ENCODE measurements at regions not wholly inside any gene's neighbourhood (a gene's known extent, or its start where the extent isn't known, plus 50 kb on each side); places are given as distances from the start of the nearest gene placed in this dataset.

DNA sequence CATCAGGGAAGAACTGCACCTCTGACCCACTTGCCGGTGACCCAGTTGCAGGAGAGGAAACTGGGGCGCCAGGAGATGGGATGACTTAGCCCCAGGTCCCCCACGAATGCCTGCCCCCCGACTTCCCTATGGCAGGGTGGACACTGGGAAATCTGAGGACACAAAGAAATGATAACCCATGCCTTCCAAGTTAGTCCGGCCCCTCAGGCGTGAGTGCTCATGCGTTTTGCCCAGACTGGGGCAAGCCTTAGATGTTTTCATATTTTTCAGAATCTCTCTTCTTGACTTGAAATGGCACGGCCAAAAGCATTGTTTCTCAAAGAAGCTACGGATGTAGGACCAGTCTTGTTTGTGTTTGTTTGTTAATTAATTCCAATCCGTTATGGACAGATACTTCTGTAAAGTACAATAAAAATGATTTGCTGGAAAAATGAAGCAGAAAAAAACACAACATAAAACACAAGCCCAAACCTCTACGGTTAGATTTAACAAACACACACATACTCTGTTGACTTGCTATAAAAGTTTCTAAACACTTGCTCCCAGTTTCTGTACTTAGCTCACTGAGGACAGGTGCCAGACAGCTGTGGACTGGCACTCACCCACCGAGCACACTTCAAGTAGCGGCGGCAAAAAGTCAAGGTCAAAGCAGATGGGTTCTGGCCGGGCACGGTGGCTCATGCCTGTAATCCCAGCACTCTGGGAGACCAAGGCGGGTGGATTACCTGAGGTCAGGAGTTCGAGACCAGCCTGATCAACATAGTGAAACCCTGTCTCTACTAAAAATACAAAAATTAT, 341.5 kb downstream of the BCOR start:
- TF ChIP-seq, protein P1, sequence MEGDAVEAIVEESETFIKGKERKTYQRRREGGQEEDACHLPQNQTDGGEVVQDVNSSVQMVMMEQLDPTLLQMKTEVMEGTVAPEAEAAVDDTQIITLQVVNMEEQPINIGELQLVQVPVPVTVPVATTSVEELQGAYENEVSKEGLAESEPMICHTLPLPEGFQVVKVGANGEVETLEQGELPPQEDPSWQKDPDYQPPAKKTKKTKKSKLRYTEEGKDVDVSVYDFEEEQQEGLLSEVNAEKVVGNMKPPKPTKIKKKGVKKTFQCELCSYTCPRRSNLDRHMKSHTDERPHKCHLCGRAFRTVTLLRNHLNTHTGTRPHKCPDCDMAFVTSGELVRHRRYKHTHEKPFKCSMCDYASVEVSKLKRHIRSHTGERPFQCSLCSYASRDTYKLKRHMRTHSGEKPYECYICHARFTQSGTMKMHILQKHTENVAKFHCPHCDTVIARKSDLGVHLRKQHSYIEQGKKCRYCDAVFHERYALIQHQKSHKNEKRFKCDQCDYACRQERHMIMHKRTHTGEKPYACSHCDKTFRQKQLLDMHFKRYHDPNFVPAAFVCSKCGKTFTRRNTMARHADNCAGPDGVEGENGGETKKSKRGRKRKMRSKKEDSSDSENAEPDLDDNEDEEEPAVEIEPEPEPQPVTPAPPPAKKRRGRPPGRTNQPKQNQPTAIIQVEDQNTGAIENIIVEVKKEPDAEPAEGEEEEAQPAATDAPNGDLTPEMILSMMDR (IDR thresholded peaks at IDR 0.05; ENCODE audit: low read depth, low read length, poor library complexity, severe bottlenecking) = no peak
- TF ChIP-seq EZH2phosphoT487 (IDR thresholded peaks at IDR 0.05; ENCODE audit: borderline replicate concordance, low read length) = no peak

Measured in DOHH2 (cell line).